ENCODE measurements at regions not wholly inside any gene's neighbourhood (a gene's known extent, or its start where the extent isn't known, plus 50 kb on each side); places are given as distances from the start of the nearest gene placed in this dataset.
"Not testable (repeated sequence)": the region's sequence is repeated elsewhere in the genome, so short reads cannot be mapped to it uniquely, and the experiment has no call there.

DNA sequence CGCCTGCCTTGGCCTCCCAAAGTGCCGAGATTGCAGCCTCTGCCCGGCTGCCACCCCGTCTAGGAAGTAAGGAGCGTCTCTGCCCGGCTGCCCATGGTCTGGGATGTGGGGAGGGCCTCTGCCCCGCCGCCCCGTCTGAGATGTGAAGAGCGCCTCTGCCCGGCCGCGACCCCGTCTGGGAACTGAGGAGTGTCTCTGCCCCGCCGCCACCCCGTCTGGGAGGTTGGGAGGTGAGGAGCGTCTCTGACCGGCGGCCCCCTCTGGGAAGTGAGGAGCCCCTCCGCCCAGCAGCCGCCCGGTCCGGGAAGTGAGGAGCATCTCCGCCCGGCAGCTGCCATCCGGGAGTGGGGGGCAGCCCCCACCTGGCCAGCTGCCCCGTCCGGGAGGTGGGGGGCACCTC is 699.2 kb upstream of the TMEFF2 start:
- TF ChIP-seq, protein P1, sequence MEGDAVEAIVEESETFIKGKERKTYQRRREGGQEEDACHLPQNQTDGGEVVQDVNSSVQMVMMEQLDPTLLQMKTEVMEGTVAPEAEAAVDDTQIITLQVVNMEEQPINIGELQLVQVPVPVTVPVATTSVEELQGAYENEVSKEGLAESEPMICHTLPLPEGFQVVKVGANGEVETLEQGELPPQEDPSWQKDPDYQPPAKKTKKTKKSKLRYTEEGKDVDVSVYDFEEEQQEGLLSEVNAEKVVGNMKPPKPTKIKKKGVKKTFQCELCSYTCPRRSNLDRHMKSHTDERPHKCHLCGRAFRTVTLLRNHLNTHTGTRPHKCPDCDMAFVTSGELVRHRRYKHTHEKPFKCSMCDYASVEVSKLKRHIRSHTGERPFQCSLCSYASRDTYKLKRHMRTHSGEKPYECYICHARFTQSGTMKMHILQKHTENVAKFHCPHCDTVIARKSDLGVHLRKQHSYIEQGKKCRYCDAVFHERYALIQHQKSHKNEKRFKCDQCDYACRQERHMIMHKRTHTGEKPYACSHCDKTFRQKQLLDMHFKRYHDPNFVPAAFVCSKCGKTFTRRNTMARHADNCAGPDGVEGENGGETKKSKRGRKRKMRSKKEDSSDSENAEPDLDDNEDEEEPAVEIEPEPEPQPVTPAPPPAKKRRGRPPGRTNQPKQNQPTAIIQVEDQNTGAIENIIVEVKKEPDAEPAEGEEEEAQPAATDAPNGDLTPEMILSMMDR (IDR thresholded peaks at IDR 0.05 in 4 of 5, conservative IDR thresholded peaks at IDR 0.05 in 1 of 5): not testable (repeated sequence)
- not testable (repeated sequence) for TF ChIP-seq POLR2A (IDR thresholded peaks at IDR 0.05)
